GM23338 (cell line): ENCODE measurements at regions not wholly inside any gene's neighbourhood (a gene's known extent, or its start where the extent isn't known, plus 50 kb on each side); places are given as distances from the start of the nearest gene placed in this dataset.

Experiments used
- ATAC-seq: fragments of 200-7000 bp; cut with Tn5 transposase; 3 replicates; pipeline ENCODE4 v1.9.1; 2020
- DNase-seq: peaks from one replicate; pipeline ENCODE4 v3.0.0-alpha.2; 2015; ENCODE audit warnings: low spot score
- H2AFZ ChIP-seq: fragments of 200-600 bp; sonication (generic); 2 replicates; pipeline ENCODE4 v1.8.0; 2016; ENCODE audit warnings: antibody characterized with exemption, mild to moderate bottlenecking, moderate library complexity
- H3F3A ChIP-seq: fragments of 200-600 bp; sonication (generic); replicated peaks from 2 replicates; pipeline ENCODE4 v1.8.0; 2017; ENCODE audit warnings: antibody characterized with exemption, mixed run types, low read depth
- H3K27ac ChIP-seq: fragments of 200-600 bp; sonication (generic); 2 replicates; pipeline ENCODE4 v1.6.1; 2016; ENCODE audit warnings: low read depth
- H3K27me3 ChIP-seq: fragments of 200-600 bp; sonication (generic); 2 replicates; pipeline ENCODE4 v1.8.0; 2016; ENCODE audit warnings: mild to moderate bottlenecking, mixed run types, moderate library complexity; ENCODE audit not compliant: insufficient read depth
- H3K36me3 ChIP-seq: fragments of 200-600 bp; sonication (generic); 2 replicates; pipeline ENCODE4 v1.8.0; 2016; ENCODE audit warnings: mild to moderate bottlenecking; ENCODE audit not compliant: insufficient read depth
- H3K4me1 ChIP-seq: fragments of 200-600 bp; sonication (generic); 2 replicates; pipeline ENCODE4 v1.8.0; 2016; ENCODE audit warnings: mild to moderate bottlenecking, moderate library complexity; ENCODE audit not compliant: insufficient read depth
- H3K4me2 ChIP-seq: fragments of 200-600 bp; sonication (generic); 2 replicates; pipeline ENCODE4 v1.7.1; 2017; ENCODE audit warnings: mixed run types
- H3K4me3 ChIP-seq: fragments of 200-600 bp; sonication (generic); 2 replicates; pipeline ENCODE4 v1.6.1; 2016; ENCODE audit warnings: mixed run types
- H3K79me2 ChIP-seq: fragments of 200-600 bp; sonication (generic); replicated peaks from 2 replicates; pipeline ENCODE4 v1.8.0; 2017; ENCODE audit warnings: mild to moderate bottlenecking; ENCODE audit not compliant: insufficient read depth
- H3K9me2 ChIP-seq: fragments of 200-600 bp; sonication (generic); 2 replicates; pipeline ENCODE4 v1.8.0; 2017; ENCODE audit not compliant: insufficient read depth
- H4K20me1 ChIP-seq: fragments of 200-600 bp; sonication (generic); replicated peaks from 2 replicates; pipeline ENCODE4 v1.8.0; 2017; ENCODE audit warnings: mild to moderate bottlenecking; ENCODE audit not compliant: insufficient read depth
- H3K27ac Mint-ChIP-seq: 2 replicates; pipeline ENCODE4 v1.8.0; 2020; ENCODE audit warnings: inconsistent platforms, mild to moderate bottlenecking, moderate library complexity, mixed read lengths
- H3K27me3 Mint-ChIP-seq: 3 replicates; pipeline ENCODE4 v1.8.0; 2022; ENCODE audit warnings: low read depth, mild to moderate bottlenecking, moderate library complexity, mixed read lengths, inconsistent platforms; ENCODE audit not compliant: insufficient read depth, poor library complexity
- H3K36me3 Mint-ChIP-seq: 3 replicates; pipeline ENCODE4 v1.8.0; 2021; ENCODE audit warnings: low read depth, mild to moderate bottlenecking, inconsistent platforms, moderate library complexity, mixed read lengths
- H3K4me1 Mint-ChIP-seq: 3 replicates; pipeline ENCODE4 v1.8.0; 2020; ENCODE audit warnings: mild to moderate bottlenecking, inconsistent platforms, mixed read lengths
- H3K4me3 Mint-ChIP-seq: 3 replicates; pipeline ENCODE4 v1.8.0; 2021; ENCODE audit warnings: moderate library complexity, mild to moderate bottlenecking, inconsistent platforms, mixed read lengths
- H3K9me3 Mint-ChIP-seq: 3 replicates; pipeline ENCODE4 v1.8.0; 2020; ENCODE audit warnings: moderate library complexity, mild to moderate bottlenecking, inconsistent platforms, mixed read lengths
- CREB1 ChIP-seq: fragments of 250-450 bp; sonication (Bioruptor Pico); IDR thresholded peaks from 2 replicates; pipeline ENCODE4 v1.5.0; 2020; ENCODE audit warnings: low read depth, mild to moderate bottlenecking, moderate library complexity
- EZH2 ChIP-seq: fragments of 200-600 bp; sonication (generic); IDR thresholded peaks from one replicate; pipeline ENCODE4 v1.8.0; 2017; ENCODE audit warnings: antibody characterized with exemption, mild to moderate bottlenecking, low read depth; ENCODE audit not compliant: unreplicated experiment
- EZH2phosphoT487 ChIP-seq: fragments of 200-600 bp; sonication (generic); IDR thresholded peaks from one replicate; pipeline ENCODE4 v1.8.1; 2018; ENCODE audit warnings: antibody characterized with exemption; ENCODE audit not compliant: unreplicated experiment
- JUNB ChIP-seq: IDR thresholded peaks from one replicate; pipeline ENCODE4 v1.6.1; 2016; ENCODE audit warnings: antibody characterized with exemption; ENCODE audit not compliant: unreplicated experiment
- NANOG ChIP-seq: IDR thresholded peaks from 2 replicates; pipeline ENCODE4 v1.6.1; 2016; ENCODE audit warnings: antibody characterized with exemption, borderline replicate concordance
- POLR2AphosphoS5 ChIP-seq: IDR thresholded peaks from 2 replicates; pipeline ENCODE4 v1.6.1; 2016; ENCODE audit warnings: antibody characterized with exemption, low read depth
- STAT1 ChIP-seq: IDR thresholded peaks from one replicate; pipeline ENCODE4 v1.6.1; 2016; ENCODE audit warnings: antibody characterized with exemption; ENCODE audit not compliant: unreplicated experiment
- ZNF114 ChIP-seq: fragments of 250-450 bp; sonication (Bioruptor Pico); IDR thresholded peaks from 2 replicates; pipeline ENCODE4 v1.5.0; 2020; ENCODE audit warnings: mild to moderate bottlenecking, moderate library complexity
- ZNF331 ChIP-seq: fragments of 250-450 bp; sonication (Bioruptor Pico); IDR thresholded peaks from 2 replicates; pipeline ENCODE4 v1.5.0; 2020; ENCODE audit warnings: low read depth, mild to moderate bottlenecking, moderate library complexity
- TF ChIP-seq, protein P1 (sequence below): IDR thresholded peaks from 2 replicates; pipeline ENCODE4 v1.6.1; 2016; ENCODE audit warnings: antibody characterized with exemption
- TF ChIP-seq, protein P2 (sequence below), 2 experiments: fragments of 200-600 bp in 1 of 2; sonication (generic) in 1 of 2; conservative IDR thresholded peaks; 2 replicates each; pipeline versions ENCODE4 v1.5.1 to v1.6.1; 2016 to 2017; ENCODE audit warnings: antibody characterized with exemption in 2 of 2, low read depth in 2 of 2, mild to moderate bottlenecking in 2 of 2, moderate library complexity in 1 of 2
- TF ChIP-seq, protein P3 (sequence below): IDR thresholded peaks from one replicate; pipeline ENCODE4 v1.6.1; 2018; ENCODE audit warnings: antibody characterized with exemption; ENCODE audit not compliant: unreplicated experiment

DNA sequence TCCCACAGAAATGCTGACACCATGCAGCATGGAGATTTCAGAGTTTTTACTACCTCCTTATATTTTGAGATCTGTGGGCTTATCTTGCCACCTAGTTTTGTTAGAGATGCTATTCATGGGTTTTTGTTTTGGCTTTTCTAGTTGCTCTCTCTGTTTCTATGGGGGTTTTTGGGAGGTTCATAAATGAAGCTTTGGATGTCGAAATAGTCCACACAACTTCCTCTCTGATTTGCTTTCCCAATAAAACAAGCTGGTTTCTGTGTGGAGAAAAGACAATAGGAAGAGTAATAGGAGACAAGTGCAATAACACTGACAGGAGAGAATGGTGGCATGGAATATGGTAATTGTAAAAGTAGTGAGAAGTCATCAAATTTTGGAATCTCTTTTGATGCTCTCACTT, 106.8 kb upstream of the GPR149 start (continued):
- TF ChIP-seq, protein P1, sequence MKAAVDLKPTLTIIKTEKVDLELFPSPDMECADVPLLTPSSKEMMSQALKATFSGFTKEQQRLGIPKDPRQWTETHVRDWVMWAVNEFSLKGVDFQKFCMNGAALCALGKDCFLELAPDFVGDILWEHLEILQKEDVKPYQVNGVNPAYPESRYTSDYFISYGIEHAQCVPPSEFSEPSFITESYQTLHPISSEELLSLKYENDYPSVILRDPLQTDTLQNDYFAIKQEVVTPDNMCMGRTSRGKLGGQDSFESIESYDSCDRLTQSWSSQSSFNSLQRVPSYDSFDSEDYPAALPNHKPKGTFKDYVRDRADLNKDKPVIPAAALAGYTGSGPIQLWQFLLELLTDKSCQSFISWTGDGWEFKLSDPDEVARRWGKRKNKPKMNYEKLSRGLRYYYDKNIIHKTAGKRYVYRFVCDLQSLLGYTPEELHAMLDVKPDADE, result no peak
- TF ChIP-seq POLR2AphosphoS5 (no peak), STAT1 (no peak), NANOG (no peak), ZNF331 (CRISPR knock-in tag) (no peak), CREB1 (no peak)
- TF ChIP-seq, protein P2, sequence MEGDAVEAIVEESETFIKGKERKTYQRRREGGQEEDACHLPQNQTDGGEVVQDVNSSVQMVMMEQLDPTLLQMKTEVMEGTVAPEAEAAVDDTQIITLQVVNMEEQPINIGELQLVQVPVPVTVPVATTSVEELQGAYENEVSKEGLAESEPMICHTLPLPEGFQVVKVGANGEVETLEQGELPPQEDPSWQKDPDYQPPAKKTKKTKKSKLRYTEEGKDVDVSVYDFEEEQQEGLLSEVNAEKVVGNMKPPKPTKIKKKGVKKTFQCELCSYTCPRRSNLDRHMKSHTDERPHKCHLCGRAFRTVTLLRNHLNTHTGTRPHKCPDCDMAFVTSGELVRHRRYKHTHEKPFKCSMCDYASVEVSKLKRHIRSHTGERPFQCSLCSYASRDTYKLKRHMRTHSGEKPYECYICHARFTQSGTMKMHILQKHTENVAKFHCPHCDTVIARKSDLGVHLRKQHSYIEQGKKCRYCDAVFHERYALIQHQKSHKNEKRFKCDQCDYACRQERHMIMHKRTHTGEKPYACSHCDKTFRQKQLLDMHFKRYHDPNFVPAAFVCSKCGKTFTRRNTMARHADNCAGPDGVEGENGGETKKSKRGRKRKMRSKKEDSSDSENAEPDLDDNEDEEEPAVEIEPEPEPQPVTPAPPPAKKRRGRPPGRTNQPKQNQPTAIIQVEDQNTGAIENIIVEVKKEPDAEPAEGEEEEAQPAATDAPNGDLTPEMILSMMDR (conservative IDR thresholded peaks at IDR 0.05; ENCODE audit: low read depth in 2 of 2), result no peak
- TF ChIP-seq, protein P3, sequence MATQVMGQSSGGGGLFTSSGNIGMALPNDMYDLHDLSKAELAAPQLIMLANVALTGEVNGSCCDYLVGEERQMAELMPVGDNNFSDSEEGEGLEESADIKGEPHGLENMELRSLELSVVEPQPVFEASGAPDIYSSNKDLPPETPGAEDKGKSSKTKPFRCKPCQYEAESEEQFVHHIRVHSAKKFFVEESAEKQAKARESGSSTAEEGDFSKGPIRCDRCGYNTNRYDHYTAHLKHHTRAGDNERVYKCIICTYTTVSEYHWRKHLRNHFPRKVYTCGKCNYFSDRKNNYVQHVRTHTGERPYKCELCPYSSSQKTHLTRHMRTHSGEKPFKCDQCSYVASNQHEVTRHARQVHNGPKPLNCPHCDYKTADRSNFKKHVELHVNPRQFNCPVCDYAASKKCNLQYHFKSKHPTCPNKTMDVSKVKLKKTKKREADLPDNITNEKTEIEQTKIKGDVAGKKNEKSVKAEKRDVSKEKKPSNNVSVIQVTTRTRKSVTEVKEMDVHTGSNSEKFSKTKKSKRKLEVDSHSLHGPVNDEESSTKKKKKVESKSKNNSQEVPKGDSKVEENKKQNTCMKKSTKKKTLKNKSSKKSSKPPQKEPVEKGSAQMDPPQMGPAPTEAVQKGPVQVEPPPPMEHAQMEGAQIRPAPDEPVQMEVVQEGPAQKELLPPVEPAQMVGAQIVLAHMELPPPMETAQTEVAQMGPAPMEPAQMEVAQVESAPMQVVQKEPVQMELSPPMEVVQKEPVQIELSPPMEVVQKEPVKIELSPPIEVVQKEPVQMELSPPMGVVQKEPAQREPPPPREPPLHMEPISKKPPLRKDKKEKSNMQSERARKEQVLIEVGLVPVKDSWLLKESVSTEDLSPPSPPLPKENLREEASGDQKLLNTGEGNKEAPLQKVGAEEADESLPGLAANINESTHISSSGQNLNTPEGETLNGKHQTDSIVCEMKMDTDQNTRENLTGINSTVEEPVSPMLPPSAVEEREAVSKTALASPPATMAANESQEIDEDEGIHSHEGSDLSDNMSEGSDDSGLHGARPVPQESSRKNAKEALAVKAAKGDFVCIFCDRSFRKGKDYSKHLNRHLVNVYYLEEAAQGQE, result no peak

DNA sequence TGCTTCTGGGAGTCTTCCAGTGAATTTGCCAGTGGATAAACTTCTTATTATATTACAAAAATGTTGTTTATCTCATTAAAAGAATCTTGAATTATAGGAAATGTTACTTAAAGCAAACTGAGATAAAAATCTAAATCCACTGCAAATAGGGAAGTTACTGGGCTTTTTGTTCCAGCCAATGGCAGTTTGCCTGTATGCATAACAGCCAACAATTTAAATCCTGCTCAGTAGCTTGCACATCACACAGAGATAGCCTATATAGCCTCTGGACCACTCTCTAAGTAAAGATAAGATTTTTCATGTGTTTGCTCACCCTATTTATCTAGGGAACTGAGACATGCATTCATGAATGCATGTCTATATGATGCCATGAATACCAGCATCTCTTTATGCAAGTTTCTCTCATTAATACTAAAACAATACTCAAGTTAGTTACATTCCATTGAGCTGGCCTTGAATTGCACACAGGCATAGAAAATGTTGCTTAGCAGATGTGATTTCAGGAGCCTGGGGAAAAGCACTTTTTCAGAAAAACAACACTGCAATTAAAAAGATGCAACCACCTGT, 92.1 kb upstream of the GPR149 start:
- Histone ChIP-seq H3K36me3 (no peaks in the 10 kb centered on the region), H3K27ac (no peak overlapping the region), H3K27me3 (no peaks in the 10 kb centered on the region), H3K4me2 (no peak overlapping the region), H3K79me2 (no peaks in the 10 kb centered on the region), H2AFZ (no peak overlapping the region), H3K4me3 (no peak overlapping the region), H3K9me2 (no peaks in the 10 kb centered on the region), H3K4me1 (no peaks in the 10 kb centered on the region), H3F3A (no peaks in the 10 kb centered on the region), H4K20me1 (no peaks in the 10 kb centered on the region)
- H3K4me3 Mint-ChIP-seq, result no peak overlapping the region
- H3K4me1 Mint-ChIP-seq, result 0 out of 3 replicates have a peak, but pooled peaks cover 6% of the 10 kb centered on the region
- H3K27ac Mint-ChIP-seq, result no peak overlapping the region
- no peaks in the 10 kb centered on the region for H3K36me3 Mint-ChIP-seq
- TF ChIP-seq EZH2phosphoT487 (no peak), EZH2 (no peak), ZNF331 (CRISPR knock-in tag) (no peak), JUNB (no peak), ZNF114 (CRISPR knock-in tag) (no peak)
- TF ChIP-seq, protein P1, result no peak
- ATAC-seq, result no peak
- DNase-seq, result no peak
- peaks cover 1% of the 10 kb centered on the region for H3K27me3 Mint-ChIP-seq
- H3K9me3 Mint-ChIP-seq, result no peaks in the 10 kb centered on the region
